Neural cell (in vitro differentiated cells): ENCODE measurements at regions not wholly inside any gene's neighbourhood (a gene's known extent, or its start where the extent isn't known, plus 50 kb on each side); places are given as distances from the start of the nearest gene placed in this dataset.

Experiments used
- CTCF ChIP-seq: fragments of 450-650 bp; IDR thresholded peaks from 2 replicates; pipeline ENCODE4 v1.5.1; 2014; ENCODE audit warnings: antibody characterized with exemption, mild to moderate bottlenecking, moderate library complexity; ENCODE audit not compliant: poor library complexity, severe bottlenecking
- EP300 ChIP-seq: fragments of 450-650 bp; conservative IDR thresholded peaks from 2 replicates; pipeline ENCODE4 v1.6.1; 2014; ENCODE audit warnings: antibody characterized with exemption, mild to moderate bottlenecking, moderate library complexity; ENCODE audit not compliant: poor library complexity, severe bottlenecking
- EZH2 ChIP-seq: fragments of 200-600, 300-800 bp; shearing (Covaris generic), sonication (generic); IDR thresholded peaks from 2 replicates; pipeline ENCODE4 v1.6.1; 2014; ENCODE audit warnings: antibody characterized with exemption, low read length, borderline replicate concordance, mild to moderate bottlenecking; ENCODE audit not compliant: insufficient read depth, poor library complexity, severe bottlenecking
- POLR2AphosphoS5 ChIP-seq: IDR thresholded peaks from 2 replicates; pipeline ENCODE4 v1.6.1; 2012
- RAD21 ChIP-seq: fragments of 450-650 bp; conservative IDR thresholded peaks from 2 replicates; pipeline ENCODE4 v1.6.1; 2014; ENCODE audit warnings: antibody characterized with exemption, mild to moderate bottlenecking, moderate library complexity
- REST ChIP-seq: IDR thresholded peaks from 2 replicates; pipeline ENCODE4 v1.6.1; 2012; ENCODE audit warnings: borderline replicate concordance

GRCh38 chr2:125427721-125428315 is 1228.1 kb upstream of the GYPC start:
- TF ChIP-seq CTCF, result no peak
- no peak for TF ChIP-seq POLR2AphosphoS5
- TF ChIP-seq REST, result no peak
- no peak for TF ChIP-seq EZH2
- TF ChIP-seq RAD21, result no peak
- TF ChIP-seq EP300, result no peak
